Body of pancreas (tissue), 4 donors: ENCODE measurements at regions not wholly inside any gene's neighbourhood (a gene's known extent, or its start where the extent isn't known, plus 50 kb on each side); places are given as distances from the start of the nearest gene placed in this dataset.
A peak's percentile ranks its signal among the peaks of the same experiment; 100 is the strongest.

Experiments used
- ATAC-seq: fragments of 150-250 bp; one replicate; pipeline ENCODE4 v1.9.1; 2016
- DNase-seq, 4 donors: peaks; one replicate each; pipeline ENCODE4 v3.0.0-alpha.2; 2019
- H3K27ac ChIP-seq, 4 donors: fragments of 200-600 bp; sonication (generic); 1 replicate in 3 of 4; 2 replicates in 1 of 4; pipeline versions ENCODE4 v1.5.1 to v1.6.1; 2016 to 2019; ENCODE audit warnings: mild to moderate bottlenecking in 1 of 4, mixed read lengths in 1 of 4, moderate library complexity in 1 of 4
- H3K27me3 ChIP-seq, 2 donors: fragments of 200-600 bp; sonication (generic); one replicate each; pipeline ENCODE4 v1.6.0; 2016; ENCODE audit warnings: mild to moderate bottlenecking in 1 of 2
- H3K36me3 ChIP-seq, 2 donors: fragments of 200-600 bp; sonication (generic); replicated peaks in 1 of 2; 2 replicates each; pipeline ENCODE4 v1.5.1; 2016; ENCODE audit warnings: low read depth in 2 of 2; ENCODE audit not compliant: insufficient read depth in 1 of 2
- H3K4me1 ChIP-seq: fragments of 200-600 bp; sonication (generic); one replicate; pipeline ENCODE4 v1.6.0; 2016
- H3K4me3 ChIP-seq, 2 donors: fragments of 200-600 bp; sonication (generic); 1 replicate in 1 of 2; 2 replicates in 1 of 2; pipeline ENCODE4 v1.5.1; 2016 to 2019
- H3K9me3 ChIP-seq, 3 donors: fragments of 200-600 bp; sonication (generic); 1 replicate in 2 of 3; 2 replicates in 1 of 3; pipeline ENCODE4 v1.5.1; 2016
- CTCF ChIP-seq, 7 experiments: fragments of 450-650 bp in 4 of 7; fragments of 200-600 bp in 3 of 7; sonication (generic) in 3 of 7; IDR thresholded peaks; one replicate each; pipeline ENCODE4 v1.5.1; 2016 to 2019; ENCODE audit warnings: antibody characterized with exemption in 7 of 7
- POLR2A ChIP-seq, 3 donors: fragments of 450-650 bp; IDR thresholded peaks; one replicate each; pipeline ENCODE4 v1.6.1; 2016; ENCODE audit warnings: antibody characterized with exemption in 3 of 3, mild to moderate bottlenecking in 2 of 3
- WGBS, 2 donors: methylation state at CpG; one replicate each; pipeline ENCODE4 v1.1.5; 2017; 5-methylcytosine and 5-hydroxymethylcytosine counted together
- intact Hi-C: fragments of 100-400 bp; cut with DNase I; formaldehyde crosslinking; loops from one replicate; pipeline ENCODE4 v1.15.1; 2023

DNA sequence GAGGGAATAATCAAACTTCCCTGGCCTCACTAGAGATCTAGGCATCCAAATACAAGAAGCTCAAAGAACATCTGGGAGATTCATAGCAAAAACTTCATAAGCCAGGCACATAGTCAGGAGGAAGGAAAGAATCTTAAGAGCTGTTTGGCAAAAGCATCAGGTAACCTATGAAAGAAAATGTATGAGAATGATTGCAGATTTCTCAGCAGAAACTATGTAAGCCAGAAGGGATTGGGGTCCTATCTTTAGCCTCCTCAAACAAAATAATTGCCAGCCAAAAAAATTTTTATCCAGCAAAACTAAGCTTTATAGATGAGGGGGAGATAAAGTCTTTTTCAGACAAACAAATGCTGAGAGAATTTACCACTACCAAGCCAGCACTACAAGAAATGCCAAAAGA, 1036.3 kb downstream of the TBL1XR1 start:
- ATAC-seq, result no peak
- Histone ChIP-seq H3K4me1 (no peaks in the 10 kb centered on the region), H3K36me3 (no peaks in the 10 kb centered on the region), H3K9me3 (no peaks in the 10 kb centered on the region), H3K27me3 (no peaks in the 10 kb centered on the region), H3K4me3 (no peak overlapping the region), H3K27ac (no peak overlapping the region)
- TF ChIP-seq CTCF (IDR thresholded peaks at IDR 0.05) (no peak), POLR2A (IDR thresholded peaks at IDR 0.05) (no peak)
- intact Hi-C loops, result no loop called here
- DNase-seq, result no peak

DNA sequence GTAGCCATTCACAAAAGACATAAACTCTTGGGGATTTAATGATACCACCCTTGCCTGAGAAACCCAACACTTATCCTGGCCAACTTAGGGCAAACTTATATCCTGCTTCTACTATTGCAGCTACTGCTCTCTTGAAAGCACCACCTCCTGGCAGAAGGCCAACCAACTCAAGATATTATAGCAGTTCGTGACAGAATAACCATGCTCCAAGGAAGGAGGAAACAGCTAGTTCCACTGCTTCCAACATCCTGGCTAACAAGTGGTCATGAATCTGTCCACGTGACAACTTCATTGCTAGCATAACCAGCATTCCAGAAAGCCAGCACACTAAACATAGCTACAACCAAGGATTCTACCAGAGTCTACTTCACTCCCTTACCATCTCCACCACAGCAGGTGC, 1037.5 kb downstream of the TBL1XR1 start:
- intact Hi-C loops, result no loop called here
- ATAC-seq (no peak), DNase-seq (peak in 1 of 4 donors; percentile 7)
- no peaks in the 10 kb centered on the region for H3K27me3 ChIP-seq
- H3K36me3 ChIP-seq, result no peaks in the 10 kb centered on the region
- no peaks in the 10 kb centered on the region for H3K9me3 ChIP-seq
- no peaks in the 10 kb centered on the region for H3K4me1 ChIP-seq
- 52 to 57% methylated on average over 2 of the region's 2 CpGs for WGBS, 2 donors
- no peak overlapping the region for H3K4me3 ChIP-seq
- TF ChIP-seq POLR2A (IDR thresholded peaks at IDR 0.05) (no peak), CTCF (IDR thresholded peaks at IDR 0.05) (no peak)
- H3K27ac ChIP-seq, result no peak overlapping the region

DNA sequence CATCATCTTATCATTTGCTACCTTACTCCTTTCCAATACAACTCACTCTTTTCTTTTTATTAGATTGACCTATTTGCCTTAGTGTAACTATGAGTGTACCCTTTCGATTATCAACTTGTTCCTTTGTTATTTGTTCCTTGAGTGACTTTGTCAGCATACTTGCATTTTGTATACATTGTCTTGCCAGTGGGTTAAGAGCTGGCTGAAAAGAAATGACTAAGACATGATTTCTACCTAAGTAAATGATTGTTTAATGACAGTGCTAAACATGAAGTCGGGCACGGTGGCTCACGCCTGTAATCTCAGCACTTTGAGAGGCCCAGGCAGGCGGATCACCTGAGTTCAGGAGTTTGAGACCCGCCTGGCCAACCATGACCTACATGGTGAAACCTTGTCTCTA, 1042.3 kb downstream of the TBL1XR1 start:
- no peak overlapping the region for H3K4me3 ChIP-seq
- H3K36me3 ChIP-seq, result no peaks in the 10 kb centered on the region
- H3K27ac ChIP-seq, result no peak overlapping the region
- ATAC-seq (no peak), DNase-seq (no peak)
- H3K9me3 ChIP-seq, result no peaks in the 10 kb centered on the region
- WGBS, 2 donors, result 44 to 57% methylated on average over 6 of the region's 6 CpGs
- H3K4me1 ChIP-seq, result no peaks in the 10 kb centered on the region
- H3K27me3 ChIP-seq, result no peaks in the 10 kb centered on the region
- no peak for TF ChIP-seq POLR2A (IDR thresholded peaks at IDR 0.05)
- no peak for TF ChIP-seq CTCF (IDR thresholded peaks at IDR 0.05)
- intact Hi-C loops, result no loop called here

DNA sequence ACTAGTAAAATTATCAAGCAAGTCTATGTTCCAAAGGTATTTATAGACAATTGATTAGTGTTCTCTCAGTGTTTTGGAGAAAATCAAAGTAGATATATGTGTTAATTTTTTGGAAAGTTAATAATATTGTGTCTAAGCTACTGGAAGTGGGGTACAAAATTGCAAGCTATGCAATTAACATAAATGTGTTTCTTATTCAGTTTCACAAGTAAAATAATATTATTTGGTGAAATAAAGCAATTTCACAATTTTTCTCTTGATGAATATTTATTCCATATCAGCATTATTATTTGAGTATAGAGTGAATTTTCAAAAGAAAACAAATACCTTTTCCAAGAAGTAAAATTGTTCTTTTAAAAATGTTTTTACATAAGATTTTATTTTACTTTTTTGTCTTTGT, 1047.7 kb downstream of the TBL1XR1 start:
- Histone ChIP-seq H3K4me3 (no peak overlapping the region), H3K4me1 (no peaks in the 10 kb centered on the region), H3K27me3 (no peaks in the 10 kb centered on the region), H3K27ac (no peak overlapping the region), H3K36me3 (no peaks in the 10 kb centered on the region), H3K9me3 (no peaks in the 10 kb centered on the region)
- ATAC-seq (no peak), DNase-seq (no peak)
- TF ChIP-seq CTCF (IDR thresholded peaks at IDR 0.05) (no peak), POLR2A (IDR thresholded peaks at IDR 0.05) (no peak)
- intact Hi-C loops, result no loop called here

DNA sequence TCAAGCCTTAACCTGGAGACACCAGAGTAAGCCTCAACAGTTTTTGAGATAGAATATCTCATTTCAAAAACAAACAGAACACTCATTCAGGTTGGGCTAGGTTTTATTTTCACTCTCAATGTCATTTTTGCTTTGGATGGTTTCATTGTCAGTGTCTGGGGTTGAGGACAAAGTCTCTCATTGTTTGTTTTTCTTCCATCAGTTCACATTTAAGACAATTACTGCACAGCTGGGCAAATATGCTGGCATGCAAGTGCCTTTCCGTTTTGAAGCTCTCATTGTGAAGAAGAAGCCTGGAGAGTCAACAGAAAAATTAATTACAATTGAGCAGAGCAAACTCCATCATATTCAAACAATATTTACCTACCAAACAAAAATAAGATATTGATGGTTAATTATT, 1050.0 kb downstream of the TBL1XR1 start:
- Histone ChIP-seq H3K4me1 (no peaks in the 10 kb centered on the region), H3K36me3 (no peaks in the 10 kb centered on the region), H3K4me3 (no peak overlapping the region), H3K27ac (no peak overlapping the region), H3K27me3 (no peaks in the 10 kb centered on the region), H3K9me3 (no peaks in the 10 kb centered on the region)
- TF ChIP-seq POLR2A (IDR thresholded peaks at IDR 0.05), result no peak
- no peak for TF ChIP-seq CTCF (IDR thresholded peaks at IDR 0.05)
- DNase-seq, result no peak
- 14 to 23% methylated on average over 1 of the region's 1 CpG for WGBS, 2 donors
- no peak for ATAC-seq
- intact Hi-C loops, result no loop called here
